GM12878 (cell line): ENCODE measurements at regions not wholly inside any gene's neighbourhood (a gene's known extent, or its start where the extent isn't known, plus 50 kb on each side); places are given as distances from the start of the nearest gene placed in this dataset.

Experiments used
- ATF7 ChIP-seq: fragments of 450-650 bp; IDR thresholded peaks from 2 replicates; pipeline ENCODE4 v1.6.1; 2016; ENCODE audit warnings: low read depth, mild to moderate bottlenecking
- CEBPB ChIP-seq, 2 experiments: fragments of 150-350 bp in 1 of 2; IDR thresholded peaks; 2 replicates each; pipeline ENCODE4 v1.6.1; 2012 to 2014; ENCODE audit warnings: low read depth in 2 of 2, low read length in 2 of 2, borderline replicate concordance in 1 of 2, inconsistent platforms in 1 of 2
- CTCF ChIP-seq, 3 experiments: IDR thresholded peaks in 2 of 3; conservative IDR thresholded peaks in 1 of 3; 2 replicates each; pipeline ENCODE4 v1.5.1; 2011; ENCODE audit warnings: low read depth in 3 of 3, low read length in 3 of 3, mild to moderate bottlenecking in 3 of 3, control low read depth in 2 of 3, moderate library complexity in 2 of 3, inconsistent platforms in 1 of 3, mixed read lengths in 1 of 3; ENCODE audit not compliant: control insufficient read depth in 2 of 3, insufficient read depth in 1 of 3; ENCODE audit errors: extremely low read depth in 1 of 3
- EP300 ChIP-seq, 2 experiments: fragments of 150-350 bp in 1 of 2; IDR thresholded peaks; 2 replicates each; pipeline ENCODE4 v1.6.1; 2011 to 2012; ENCODE audit warnings: low read depth in 2 of 2, low read length in 2 of 2, borderline replicate concordance in 1 of 2, improper control_type of control experiment in 1 of 2, inconsistent platforms in 1 of 2; ENCODE audit not compliant: control insufficient read depth in 1 of 2
- FOXM1 ChIP-seq: IDR thresholded peaks from 2 replicates; pipeline ENCODE4 v1.6.1; 2012; ENCODE audit warnings: low read depth, mild to moderate bottlenecking, inconsistent platforms, low read length, moderate library complexity
- RAD21 ChIP-seq: IDR thresholded peaks from 2 replicates; pipeline ENCODE4 v1.6.1; 2011; ENCODE audit warnings: mild to moderate bottlenecking, low read depth, low read length, moderate library complexity; ENCODE audit not compliant: insufficient read depth
- SIN3A ChIP-seq: IDR thresholded peaks from 2 replicates; pipeline ENCODE4 v1.6.1; 2012; ENCODE audit warnings: low read depth, low read length, improper control_type of control experiment
- TAF1 ChIP-seq: IDR thresholded peaks from 2 replicates; pipeline ENCODE4 v1.6.1; 2011; ENCODE audit warnings: mild to moderate bottlenecking, low read depth, low read length, borderline replicate concordance
- TBL1XR1 ChIP-seq: IDR thresholded peaks from 2 replicates; pipeline ENCODE4 v1.6.1; 2012; ENCODE audit warnings: low read depth, low read length, improper control_type of control experiment

GRCh38 chr1:238143038-238143437, 252.3 kb upstream of the ZP4 start:
- TF ChIP-seq FOXM1: no peak
- TF ChIP-seq SIN3A: no peak
- TF ChIP-seq ATF7: no peak
- TF ChIP-seq CEBPB (IDR thresholded peaks at IDR 0.05; ENCODE audit: borderline replicate concordance in 1 of 2, low read depth in 2 of 2, low read length in 2 of 2): no peak
- no peak for TF ChIP-seq TBL1XR1
- TF ChIP-seq CTCF (IDR thresholded peaks at IDR 0.05 in 2 of 3, conservative IDR thresholded peaks at IDR 0.05 in 1 of 3; ENCODE audit: control insufficient read depth in 2 of 3, extremely low read depth in 1 of 3, insufficient read depth in 1 of 3, low read depth in 3 of 3, low read length in 3 of 3): no peak
- TF ChIP-seq TAF1: no peak
- TF ChIP-seq RAD21: no peak
- TF ChIP-seq EP300 (IDR thresholded peaks at IDR 0.05; ENCODE audit: borderline replicate concordance in 1 of 2, control insufficient read depth in 1 of 2, low read depth in 2 of 2, low read length in 2 of 2): no peak
